Endothelial cell of umbilical vein (primary cell): ENCODE measurements at regions not wholly inside any gene's neighbourhood (a gene's known extent, or its start where the extent isn't known, plus 50 kb on each side); places are given as distances from the start of the nearest gene placed in this dataset.

Experiments
- BruUV-seq: library from RNA; stranded (reverse); fragments of 400-500 nt; replicated peaks from 2 replicates; lab custom pipeline; 2021; lab: Mats Ljungman, UMichigan
- CTCF ChIA-PET: fragments of 300-600, 350-600 bp; sonication (Branson Sonifier 250); formaldehyde crosslinking; loops from one replicate; lab custom pipeline; 2021; ENCODE audit warnings: antibody characterized with exemption, inconsistent platforms; lab: Charles Lee
- POLR2A ChIA-PET: fragments of 300-600, 350-600 bp; sonication (Branson Sonifier 250); formaldehyde crosslinking; loops from one replicate; lab custom pipeline; 2021; ENCODE audit warnings: antibody characterized with exemption, inconsistent platforms; lab: Charles Lee
- DNase-seq: peaks from one replicate; pipeline ENCODE4 v3.0.0-alpha.2; 2011; ENCODE audit warnings: low read depth, low spot score
- FAIRE-seq: peaks from 2 replicates; lab custom pipeline; 2011; peaks lifted over from hg19 to GRCh38; lab: Jason Lieb, UNC
- H2AFZ ChIP-seq: 2 replicates; pipeline ENCODE4 v1.6.0; 2012; ENCODE audit warnings: low read depth, low read length, control low read depth, inconsistent platforms
- H3K27ac ChIP-seq: 2 replicates; pipeline ENCODE4 v1.5.1; 2011; ENCODE audit warnings: low read depth, mild to moderate bottlenecking, control low read depth, low read length, moderate library complexity; ENCODE audit not compliant: insufficient read depth
- H3K27me3 ChIP-seq, 2 experiments: 2 replicates each; pipeline versions ENCODE4 v1.6.0 to v1.6.1; 2011; ENCODE audit warnings: low read length in 2 of 2, mixed read lengths in 1 of 2; ENCODE audit not compliant: control insufficient read depth in 2 of 2, insufficient read depth in 2 of 2
- H3K36me3 ChIP-seq, 2 experiments: 2 replicates in 1 of 2; 3 replicates in 1 of 2; pipeline ENCODE4 v1.5.1; 2011; ENCODE audit warnings: low read length in 2 of 2, mild to moderate bottlenecking in 1 of 2, moderate library complexity in 1 of 2; ENCODE audit not compliant: control insufficient read depth in 2 of 2, insufficient read depth in 2 of 2; ENCODE audit errors: extremely low read depth in 1 of 2
- H3K4me1 ChIP-seq: 3 replicates; pipeline ENCODE4 v1.5.1; 2011; ENCODE audit warnings: mild to moderate bottlenecking, low read length; ENCODE audit not compliant: control insufficient read depth, insufficient read depth; ENCODE audit errors: extremely low read depth
- H3K4me2 ChIP-seq: 2 replicates; pipeline ENCODE4 v1.6.1; 2011; ENCODE audit warnings: low read length, control low read depth, mixed read lengths; ENCODE audit not compliant: insufficient read depth
- H3K4me3 ChIP-seq, 3 experiments: fragments of 200-600 bp in 1 of 3; sonication (generic), shearing (Covaris generic) in 1 of 3; replicated peaks in 1 of 3; 2 replicates each; pipeline ENCODE4 v1.5.1; 2011 to 2016; ENCODE audit warnings: control low read depth in 3 of 3, low read length in 3 of 3, mild to moderate bottlenecking in 2 of 3, inconsistent platforms in 1 of 3, low read depth in 1 of 3, moderate library complexity in 1 of 3; ENCODE audit not compliant: insufficient read depth in 1 of 3
- H3K79me2 ChIP-seq: 2 replicates; pipeline ENCODE4 v1.6.0; 2012; ENCODE audit warnings: low read length, inconsistent platforms; ENCODE audit not compliant: control insufficient read depth, insufficient read depth
- H3K9ac ChIP-seq: replicated peaks from 2 replicates; pipeline ENCODE3; 2011; ENCODE audit warnings: low read length, control low read depth; ENCODE audit not compliant: insufficient read depth; ENCODE audit errors: extremely low read depth
- H3K9me1 ChIP-seq: replicated peaks from 3 replicates; pipeline ENCODE4 v1.6.0; 2011; ENCODE audit warnings: mild to moderate bottlenecking, low read length; ENCODE audit not compliant: control insufficient read depth, insufficient read depth; ENCODE audit errors: extremely low read depth
- H3K9me3 ChIP-seq: replicated peaks from 2 replicates; pipeline ENCODE4 v1.5.1; 2012; ENCODE audit warnings: low read length, inconsistent platforms; ENCODE audit not compliant: control insufficient read depth, insufficient read depth
- H4K20me1 ChIP-seq: replicated peaks from 2 replicates; pipeline ENCODE3; 2011; ENCODE audit warnings: mild to moderate bottlenecking, low read length; ENCODE audit not compliant: control insufficient read depth, insufficient read depth; ENCODE audit errors: extremely low read depth
- CTCF ChIP-seq, 2 donors: IDR thresholded peaks; 1 replicate in 1 of 2; 2 replicates in 1 of 2; pipeline ENCODE4 v1.5.1; 2011; ENCODE audit warnings: low read length in 2 of 2, mild to moderate bottlenecking in 2 of 2, moderate library complexity in 2 of 2, control low read depth in 1 of 2, inconsistent platforms in 1 of 2, low read depth in 1 of 2; ENCODE audit not compliant: insufficient read depth in 1 of 2; ENCODE audit errors: extremely low read depth in 1 of 2
- EZH2 ChIP-seq: IDR thresholded peaks from 2 replicates; pipeline ENCODE4 v1.6.1; 2012; ENCODE audit warnings: borderline replicate concordance, low read depth, mild to moderate bottlenecking, moderate library complexity, low read length, inconsistent platforms; ENCODE audit not compliant: severe bottlenecking
- FOS ChIP-seq: IDR thresholded peaks from 2 replicates; pipeline ENCODE4 v1.6.1; 2011; ENCODE audit warnings: mild to moderate bottlenecking, low read length, moderate library complexity, borderline replicate concordance; ENCODE audit not compliant: insufficient read depth
- GATA2 ChIP-seq: IDR thresholded peaks from 2 replicates; pipeline ENCODE4 v1.7.0; 2011; ENCODE audit warnings: low read depth, mild to moderate bottlenecking, moderate library complexity, mixed read lengths, low read length; ENCODE audit not compliant: insufficient read length, insufficient read depth
- JUN ChIP-seq: IDR thresholded peaks from 2 replicates; pipeline ENCODE4 v1.6.1; 2011; ENCODE audit warnings: borderline replicate concordance, low read depth; ENCODE audit not compliant: insufficient read length, insufficient read depth
- MAX ChIP-seq: IDR thresholded peaks from 2 replicates; pipeline ENCODE4 v1.6.1; 2011; ENCODE audit not compliant: insufficient read depth, insufficient read length
- MYC ChIP-seq: IDR thresholded peaks from one replicate; pipeline ENCODE4 v1.6.1; 2011; ENCODE audit warnings: mild to moderate bottlenecking, low read depth, low read length
- POLR2A ChIP-seq: IDR thresholded peaks from 2 replicates; pipeline ENCODE4 v1.6.1; 2012; ENCODE audit warnings: low read depth, mild to moderate bottlenecking, control low read depth, low read length
- POLR2AphosphoS5 ChIP-seq: IDR thresholded peaks from 2 replicates; pipeline ENCODE4 v1.6.1; 2012; ENCODE audit warnings: low read depth, mild to moderate bottlenecking, control low read depth, low read length, moderate library complexity; ENCODE audit not compliant: insufficient read depth
- dilution Hi-C: fragments of 300-500 bp; cut with MboI; formaldehyde crosslinking; loops from one replicate; pipeline ENCODE4 v1.15.0; 2019; ENCODE audit warnings: low sequenced_read_pairs; ENCODE audit not compliant: extremely low pct_ligation_motif_present
- intact Hi-C: fragments of 100-400 bp; cut with micrococcal nuclease; formaldehyde crosslinking; loops from one replicate; pipeline ENCODE4 v1.10.0; 2022

- BruUV-seq = no TSS peak
- Histone ChIP-seq H4K20me1 (no peaks in the 10 kb centered on the region), H3K9me1 (no peaks in the 10 kb centered on the region), H3K4me1 (no peaks in the 10 kb centered on the region), H2AFZ (no peak overlapping the region), H3K9ac (no peak overlapping the region), H3K79me2 (no peaks in the 10 kb centered on the region), H3K4me2 (no peak overlapping the region), H3K36me3 (no peaks in the 10 kb centered on the region), H3K27ac (no peak overlapping the region), H3K4me3 (no peak overlapping the region), H3K27me3 (no peaks in the 10 kb centered on the region), H3K9me3 (no peaks in the 10 kb centered on the region)
- dilution Hi-C loops (no loop called here), intact Hi-C loops (no loop called here)
- no peak for TF ChIP-seq GATA2
- no peak for TF ChIP-seq FOS
- TF ChIP-seq POLR2AphosphoS5 = no peak
- TF ChIP-seq MYC = no peak
- CTCF ChIA-PET = no interaction called here
- DNase-seq = no peak
- POLR2A ChIA-PET = no interaction called here
- no peak for FAIRE-seq
Measured at GRCh38 chr1:80645621-80646020, 1155.1 kb upstream of the ADGRL2 start.

GRCh38 chr1:80640978-80641377 lies 1159.8 kb upstream of the ADGRL2 start:
- dilution Hi-C loops = no loop called here
- Histone ChIP-seq H3K9me3 (no peaks in the 10 kb centered on the region), H3K27ac (no peak overlapping the region), H4K20me1 (no peaks in the 10 kb centered on the region), H3K4me2 (no peak overlapping the region), H3K79me2 (no peaks in the 10 kb centered on the region), H3K4me1 (no peaks in the 10 kb centered on the region), H3K36me3 (no peaks in the 10 kb centered on the region), H3K9ac (no peak overlapping the region), H3K27me3 (no peaks in the 10 kb centered on the region), H3K4me3 (no peak overlapping the region), H3K9me1 (no peaks in the 10 kb centered on the region), H2AFZ (no peak overlapping the region)
- DNase-seq = no peak
- intact Hi-C loops = no loop called here
- no peak for TF ChIP-seq MYC
- no peak for TF ChIP-seq EZH2
- TF ChIP-seq JUN = no peak
- no peak for TF ChIP-seq GATA2
- no peak for TF ChIP-seq POLR2AphosphoS5
- no peak for TF ChIP-seq MAX
- no peak for TF ChIP-seq FOS
- no peak for TF ChIP-seq POLR2A
- no peak for TF ChIP-seq CTCF (IDR thresholded peaks at IDR 0.05; ENCODE audit: extremely low read depth in 1 of 2, insufficient read depth in 1 of 2, low read depth in 1 of 2, low read length in 2 of 2)
- BruUV-seq = no TSS peak
- CTCF ChIA-PET = no interaction called here
- no peak for FAIRE-seq
- POLR2A ChIA-PET = no interaction called here
